IPS DF 19.7 (cell line): ENCODE measurements at regions not wholly inside any gene's neighbourhood (a gene's known extent, or its start where the extent isn't known, plus 50 kb on each side); places are given as distances from the start of the nearest gene placed in this dataset.
"Not testable (repeated sequence)": the region's sequence is repeated elsewhere in the genome, so short reads cannot be mapped to it uniquely, and the experiment has no call there.

ENCODE experiments used
- DNase-seq: peaks from one replicate; pipeline ENCODE4 v3.0.0-alpha.2; 2013; ENCODE audit warnings: low read depth, low spot score

GRCh38 chr1:233790121-233790520, 114.4 kb upstream of the SLC35F3 start:
- no peak for DNase-seq

GRCh38 chr1:233790662-233791371, 113.7 kb upstream of the SLC35F3 start:
- peak; percentile 42 for DNase-seq

GRCh38 chr1:233791372-233791703, 113.1 kb upstream of the SLC35F3 start:
- DNase-seq: no peak

- no peak for DNase-seq
Measured at GRCh38 chr1:233791721-233792120, 112.8 kb upstream of the SLC35F3 start.

- DNase-seq: no peak
Measured at GRCh38 chr1:233794863-233795262, 109.6 kb upstream of the SLC35F3 start.

- no peak for DNase-seq
Measured at GRCh38 chr1:233796146-233796783, 108.2 kb upstream of the SLC35F3 start.

- no peak for DNase-seq
Measured at GRCh38 chr1:233802611-233803010, 101.9 kb upstream of the SLC35F3 start.

- no peak for DNase-seq
Measured at GRCh38 chr1:233805786-233806185, 98.7 kb upstream of the SLC35F3 start.

GRCh38 chr1:233815357-233815756, 89.1 kb upstream of the SLC35F3 start:
- no peak for DNase-seq

- no peak for DNase-seq
Measured at GRCh38 chr1:233815865-233816264, 88.6 kb upstream of the SLC35F3 start.

- no peak for DNase-seq
Measured at GRCh38 chr1:233816348-233816747, 88.1 kb upstream of the SLC35F3 start.

- no peak for DNase-seq
Measured at GRCh38 chr1:233819042-233819441, 85.4 kb upstream of the SLC35F3 start.

- DNase-seq: not testable (repeated sequence)
Measured at GRCh38 chr1:233824179-233824578, 80.3 kb upstream of the SLC35F3 start.

GRCh38 chr1:233827937-233828336, 76.5 kb upstream of the SLC35F3 start:
- not testable (repeated sequence) for DNase-seq

- DNase-seq: no peak
Measured at GRCh38 chr1:233828480-233828879, 76.0 kb upstream of the SLC35F3 start.

GRCh38 chr1:233834609-233835008, 69.9 kb upstream of the SLC35F3 start:
- DNase-seq: no peak

GRCh38 chr1:233838207-233838606, 66.3 kb upstream of the SLC35F3 start:
- DNase-seq: not testable (repeated sequence)

GRCh38 chr1:233843525-233844204, 60.8 kb upstream of the SLC35F3 start:
- DNase-seq: no peak

GRCh38 chr1:233844275-233844674, 60.2 kb upstream of the SLC35F3 start:
- no peak for DNase-seq

- no peak for DNase-seq
Measured at GRCh38 chr1:233844692-233845091, 59.8 kb upstream of the SLC35F3 start.
